ENCODE measurements at regions not wholly inside any gene's neighbourhood (a gene's known extent, or its start where the extent isn't known, plus 50 kb on each side); places are given as distances from the start of the nearest gene placed in this dataset.

DNA sequence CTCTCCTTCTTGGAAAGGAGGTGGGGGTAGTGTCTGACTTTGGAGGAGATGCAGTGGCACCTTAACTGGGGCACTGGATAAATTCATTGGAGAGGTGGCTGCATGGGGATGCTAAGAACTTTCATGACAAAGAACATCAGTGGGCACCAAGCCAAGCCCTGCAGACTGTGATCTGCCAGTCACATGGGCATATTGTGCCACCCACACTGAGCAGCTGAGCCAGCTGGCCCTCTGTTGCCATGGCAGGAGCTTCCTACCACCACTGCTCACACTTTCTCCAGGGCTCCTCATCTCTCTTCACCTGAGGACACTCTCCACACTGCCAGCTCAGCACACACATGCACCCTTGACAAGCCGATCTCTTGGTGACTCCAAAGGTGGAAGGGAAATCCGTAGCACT is 715.6 kb downstream of the QKI start:
- peak in 1 of 2 experiments; percentile 39 for DNase-seq

DNA sequence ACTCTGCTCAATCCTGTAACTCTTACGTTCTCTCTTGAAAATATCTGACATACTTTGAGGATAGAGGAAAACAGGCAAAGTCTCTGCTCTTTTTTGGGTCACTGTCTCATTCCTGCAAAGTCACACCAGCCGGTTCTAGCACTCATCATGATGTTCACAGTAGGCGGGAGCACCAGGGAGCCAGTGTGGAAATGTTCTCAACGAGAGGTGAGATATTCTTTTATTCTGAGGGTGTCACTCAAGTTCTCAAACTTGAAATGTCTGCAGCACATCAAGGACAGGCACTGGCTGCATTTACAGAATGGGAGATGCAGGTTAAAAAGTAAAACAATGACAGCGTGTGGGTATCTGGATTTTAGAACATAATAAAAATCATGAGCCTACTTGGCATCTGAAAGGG is 714.7 kb downstream of the QKI start:
- no peak for DNase-seq

DNA sequence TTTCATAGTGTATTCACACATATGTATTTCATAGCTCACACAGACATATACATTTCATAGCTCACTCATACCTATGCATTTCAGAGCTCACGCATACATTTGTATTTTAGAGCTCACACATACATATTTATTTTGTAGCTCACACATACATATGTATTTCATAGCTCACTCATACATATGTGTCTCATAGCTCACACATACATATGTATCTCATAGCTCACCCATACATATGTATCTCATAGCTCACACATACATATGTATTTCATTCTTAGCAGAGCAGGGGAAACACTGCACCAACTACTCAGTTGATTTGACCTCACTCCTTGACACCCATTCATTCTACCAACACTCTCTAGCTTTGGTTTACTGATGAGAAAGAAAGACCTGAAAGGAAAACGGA is 713.6 kb downstream of the QKI start:
- DNase-seq = no peak

DNA sequence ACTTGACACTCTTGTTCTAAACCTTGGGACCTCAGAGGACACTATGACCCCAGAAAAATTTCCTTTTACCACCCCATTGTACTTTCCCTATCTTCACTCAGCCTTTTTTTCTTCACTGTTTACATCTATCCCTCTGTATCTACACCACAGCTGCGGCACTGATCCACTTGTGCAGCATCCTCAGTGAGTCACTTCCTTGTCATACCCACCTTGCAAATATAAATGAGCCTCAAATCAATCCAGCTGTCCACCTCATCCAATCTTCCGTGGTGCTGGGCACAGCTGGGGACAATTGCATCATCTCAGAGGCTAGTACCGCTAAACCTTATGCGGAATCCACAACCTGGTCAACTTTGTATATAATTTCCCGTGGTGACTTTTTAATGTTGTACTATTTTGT is 710.5 kb downstream of the QKI start:
- no peak for DNase-seq

DNA sequence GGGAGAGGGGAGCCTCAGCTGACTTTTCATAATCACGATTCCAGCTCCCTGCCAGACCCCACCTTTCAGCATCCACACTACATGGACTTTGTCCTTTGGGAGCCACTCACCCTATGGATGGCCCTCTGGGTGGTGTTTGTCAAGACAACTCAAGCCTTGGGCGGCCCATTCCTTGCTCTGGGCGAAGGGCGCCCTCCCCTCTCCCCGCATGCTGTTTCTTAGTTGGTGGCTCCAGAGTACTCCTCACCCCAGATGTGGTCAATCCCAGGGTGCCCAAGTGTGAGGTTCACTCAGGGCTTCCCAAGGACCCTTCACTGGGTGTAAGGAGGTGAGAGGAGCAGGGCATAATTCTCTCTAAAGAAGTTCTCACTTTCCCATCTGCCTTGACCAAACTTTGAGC is 710.0 kb downstream of the QKI start:
- no peak for DNase-seq

DNA sequence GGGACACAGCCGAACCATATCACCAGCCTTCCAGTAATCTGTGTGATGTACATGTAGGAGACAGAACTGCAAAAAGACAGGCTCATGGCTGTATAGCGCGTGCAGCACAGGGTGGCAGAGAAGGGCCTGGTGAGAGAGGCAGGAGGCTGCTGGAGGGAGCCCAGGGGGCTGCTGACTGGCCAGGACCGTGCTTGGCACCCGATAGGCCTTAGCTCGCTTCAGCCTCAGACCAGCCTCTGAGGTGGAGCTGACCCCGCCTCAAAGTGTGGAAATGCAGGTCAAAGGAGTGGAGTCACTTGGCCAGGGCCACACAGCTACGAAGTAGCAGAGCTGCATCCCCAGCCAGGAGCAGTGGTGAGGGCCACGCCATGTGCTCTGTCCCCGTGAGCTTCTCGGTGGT is 707.6 kb downstream of the QKI start:
- no peak for DNase-seq

DNA sequence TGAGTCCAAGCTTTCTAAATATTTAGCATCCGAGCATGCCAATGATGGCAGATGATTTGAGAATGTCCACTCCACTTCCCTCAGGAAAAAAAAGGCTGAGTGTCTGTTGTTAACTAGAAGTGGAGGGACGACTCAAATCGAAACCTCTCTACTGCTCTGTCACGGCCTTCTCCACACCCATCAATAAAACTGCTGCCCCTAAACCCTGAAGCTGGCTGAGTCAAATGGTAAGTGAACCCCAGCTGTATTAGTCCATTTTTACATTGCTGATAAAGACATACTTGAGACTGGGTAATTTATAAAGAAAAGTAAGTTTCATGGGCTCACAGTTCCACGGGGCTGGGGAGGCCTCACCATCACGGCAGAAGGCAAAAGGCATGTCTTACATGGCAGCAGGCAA is 707.0 kb downstream of the QKI start:
- DNase-seq = no peak

DNA sequence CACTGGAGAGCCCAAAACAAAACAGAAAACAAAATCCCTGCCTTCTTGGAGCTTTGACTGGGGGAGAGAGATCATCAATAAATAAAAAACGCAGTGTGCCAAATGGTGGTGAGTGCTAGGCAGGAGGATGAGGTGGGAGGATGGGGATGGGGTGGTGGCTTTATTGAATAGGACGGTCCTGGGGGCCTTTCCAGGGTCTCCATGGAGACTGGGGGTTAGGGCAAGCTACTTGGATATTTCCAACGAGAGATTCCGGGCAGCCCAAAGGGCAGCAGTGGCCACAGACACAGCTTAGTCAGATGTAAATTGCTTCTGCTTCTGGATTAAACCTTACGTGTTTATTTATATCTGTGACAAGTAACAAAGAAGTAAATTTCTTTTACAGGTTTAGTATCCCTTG is 700.1 kb downstream of the QKI start:
- DNase-seq = no peak

DNA sequence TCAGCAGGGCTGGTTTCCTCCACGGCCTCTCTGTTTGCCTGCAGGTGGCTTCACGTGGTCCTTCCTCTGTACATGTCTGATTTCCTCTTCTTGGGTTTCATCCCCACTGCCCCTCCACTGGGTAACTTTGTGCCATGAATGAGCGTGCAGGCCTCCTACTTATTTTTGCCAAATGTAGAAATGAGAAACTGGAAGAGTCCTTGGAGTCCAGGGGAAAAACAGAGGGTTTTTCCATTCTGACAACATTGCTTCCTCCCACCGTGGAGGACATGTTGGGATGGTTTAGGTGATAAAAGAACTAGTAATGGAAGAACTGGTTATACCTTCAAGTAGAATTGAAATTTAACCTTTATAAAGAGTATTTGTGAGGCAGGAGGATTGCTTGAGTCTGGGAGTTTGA is 699.5 kb downstream of the QKI start:
- DNase-seq = no peak

DNA sequence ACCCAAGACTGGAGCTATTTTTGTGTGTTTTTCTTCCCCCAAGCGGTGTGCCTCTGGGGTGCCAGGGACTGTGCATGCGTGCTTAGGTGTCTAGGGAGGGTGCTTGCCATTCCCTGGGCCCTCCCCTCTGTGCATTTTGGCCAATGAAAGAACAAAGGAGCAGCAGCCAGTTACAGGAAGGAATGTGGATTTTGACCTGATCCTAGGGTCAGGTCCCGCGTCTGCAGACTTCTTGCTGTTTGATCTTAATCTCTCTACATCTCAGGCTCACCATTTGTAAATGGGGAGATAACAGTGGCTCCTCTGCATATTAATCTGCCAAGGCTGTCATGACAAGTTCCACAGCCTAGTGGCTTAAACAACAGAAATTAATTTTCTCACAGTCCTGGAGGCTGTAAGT is 699.1 kb downstream of the QKI start:
- DNase-seq = no peak

DNA sequence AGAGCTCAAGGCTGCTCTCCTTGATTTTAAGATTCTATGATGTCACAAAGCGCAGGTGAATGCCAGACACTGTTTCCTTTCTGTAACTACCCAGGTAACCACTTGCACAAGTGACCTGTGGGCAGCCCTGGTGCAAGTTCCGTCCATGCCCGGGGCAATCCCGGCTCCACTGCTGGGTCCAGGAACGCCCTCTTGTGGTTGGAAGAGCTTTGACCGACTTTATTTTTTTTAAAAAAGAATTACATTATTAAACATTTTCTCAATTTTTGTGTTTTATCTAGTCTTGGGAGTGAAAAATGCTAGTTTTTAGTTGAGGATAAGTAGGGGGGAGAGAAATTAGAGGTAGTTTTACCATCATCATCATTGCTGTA is 695.2 kb downstream of the QKI start:
- no peak for DNase-seq

DNA sequence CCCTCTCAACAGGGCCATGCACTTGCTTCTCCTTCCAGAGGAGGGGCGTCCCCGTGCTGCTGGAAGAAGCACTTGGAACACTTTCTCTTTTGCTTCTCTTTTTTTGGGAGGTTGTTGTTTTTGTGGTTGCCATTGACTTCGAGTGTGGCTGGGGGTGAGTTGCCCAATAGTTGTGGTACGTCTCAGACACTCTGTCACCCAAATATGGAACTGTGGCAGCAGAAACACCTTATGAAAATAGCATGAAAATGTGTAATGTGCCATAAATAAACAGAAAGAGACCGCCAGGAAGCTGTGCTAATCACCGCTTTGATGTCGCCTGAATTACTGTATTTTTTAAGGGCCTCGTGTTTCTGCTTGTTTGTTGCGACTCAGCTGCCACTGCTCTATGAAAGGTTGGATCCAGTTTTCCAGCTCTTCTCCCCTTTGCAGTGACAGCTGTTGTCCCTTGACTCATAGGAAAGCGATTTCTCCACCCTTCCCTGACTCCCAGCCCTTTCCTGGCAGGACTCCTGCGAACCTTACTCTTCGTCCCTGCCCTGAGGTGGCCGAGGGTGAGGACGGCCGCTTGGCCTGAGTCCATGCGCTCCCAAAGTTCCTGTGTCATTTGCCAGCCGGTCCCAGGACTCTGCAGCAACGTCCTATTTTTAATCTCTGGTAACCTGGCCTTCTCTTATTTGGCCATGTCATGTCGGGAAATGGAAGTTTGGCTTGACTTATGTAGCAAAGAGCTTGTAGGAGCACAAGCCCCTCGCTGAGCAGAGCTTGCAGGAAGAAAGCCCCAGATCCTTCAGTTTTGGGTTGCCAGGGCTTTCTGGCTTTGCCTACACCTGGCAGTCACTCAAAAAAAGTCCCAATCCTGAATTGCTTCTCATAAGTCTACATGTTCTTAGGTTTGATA is 694.6 kb downstream of the QKI start:
- peak in 1 of 2 experiments; percentile 37 for DNase-seq

DNA sequence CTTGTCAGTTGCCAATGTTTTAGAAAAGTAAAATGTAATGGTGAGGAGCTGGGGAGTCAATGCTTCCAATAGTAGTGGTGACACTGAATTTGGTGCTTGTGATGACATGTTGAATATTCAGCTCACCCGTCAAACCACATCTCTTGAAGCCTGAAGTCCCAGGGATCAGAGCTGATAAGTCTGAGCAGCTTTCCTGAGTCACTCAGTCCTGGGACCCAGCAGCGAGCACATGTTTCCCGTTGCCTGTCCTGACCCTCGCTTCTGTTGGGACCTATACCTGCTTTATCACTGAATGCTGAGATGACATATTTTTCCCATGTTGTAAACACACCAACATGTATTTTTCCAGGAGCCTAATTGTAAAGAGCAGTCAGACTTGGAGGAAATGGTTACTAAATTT is 693.6 kb downstream of the QKI start:
- no peak for DNase-seq

DNA sequence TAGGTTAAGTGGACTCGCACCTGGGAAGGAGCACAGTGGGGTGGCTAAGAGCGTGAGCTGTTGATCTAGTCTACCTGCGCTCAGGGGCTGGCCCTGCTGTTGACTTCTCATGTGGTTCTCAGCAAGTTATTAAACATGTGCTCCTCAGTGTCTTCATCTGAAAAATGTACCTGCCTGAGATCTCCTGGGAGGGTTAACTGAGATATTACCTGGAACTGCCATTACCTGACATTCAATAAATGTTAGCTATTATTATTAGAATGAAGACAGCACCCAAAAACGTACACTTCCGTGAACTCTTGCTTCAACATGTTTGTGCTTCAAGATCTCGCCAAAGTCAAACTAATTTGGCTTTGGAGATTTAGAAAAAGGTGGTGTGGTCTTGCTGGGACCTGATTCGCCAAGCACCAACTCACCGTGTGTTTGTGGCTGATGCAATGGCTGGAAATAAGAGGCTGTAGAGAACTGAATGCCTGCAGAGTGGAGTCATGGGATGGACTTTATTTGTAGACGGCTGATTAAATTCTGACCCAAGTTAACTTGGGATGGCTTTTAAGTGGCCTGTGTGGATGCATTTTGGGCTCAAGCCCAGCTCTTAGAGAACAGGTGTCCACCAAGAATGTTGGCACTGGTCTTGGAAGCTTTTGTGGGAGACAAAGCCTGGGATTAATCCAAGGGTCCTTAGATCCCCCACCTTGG is 692.9 kb downstream of the QKI start:
- no peak for DNase-seq

DNA sequence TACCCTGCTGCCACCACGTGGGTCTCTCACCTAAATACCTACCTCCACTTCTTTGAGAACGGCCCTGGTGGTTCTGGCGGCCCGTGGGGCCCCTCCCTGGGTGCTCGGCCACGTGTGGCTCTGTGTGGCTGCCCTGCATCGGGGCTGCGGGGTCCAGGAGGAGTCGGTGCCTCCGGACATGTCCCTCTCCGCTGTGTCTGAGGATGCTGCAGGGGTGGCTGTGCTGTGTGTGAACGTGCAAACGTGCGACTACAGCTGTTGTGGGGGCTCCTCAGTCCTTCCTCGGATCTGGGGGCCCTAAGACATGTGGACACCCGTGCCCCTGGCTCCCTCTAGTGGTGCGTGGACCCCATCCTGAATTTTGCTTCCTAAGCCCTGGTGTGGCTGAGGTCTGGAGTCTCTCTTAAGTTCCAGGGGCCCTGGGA is 691.8 kb downstream of the QKI start:
- DNase-seq = no peak

DNA sequence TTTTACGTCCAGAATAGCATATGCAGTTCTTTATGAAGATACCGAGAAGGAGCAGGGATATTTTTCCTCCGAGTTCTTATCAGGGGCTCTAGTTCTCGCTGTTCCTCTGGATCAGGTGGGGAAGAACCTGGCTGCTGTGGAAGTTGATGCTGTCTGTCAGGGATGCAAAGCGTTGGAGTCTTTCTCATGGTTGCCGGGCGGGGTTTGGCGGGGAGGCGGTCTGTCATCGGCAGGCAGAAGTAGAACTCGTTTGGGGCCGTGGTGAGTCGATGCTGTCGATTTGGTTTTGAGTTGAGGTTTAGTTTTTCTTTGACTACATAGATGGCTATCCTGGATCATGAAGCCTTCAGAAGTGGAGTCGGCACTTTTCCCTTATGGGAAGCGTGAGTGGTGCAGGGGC is 691.2 kb downstream of the QKI start:
- no peak for DNase-seq

DNA sequence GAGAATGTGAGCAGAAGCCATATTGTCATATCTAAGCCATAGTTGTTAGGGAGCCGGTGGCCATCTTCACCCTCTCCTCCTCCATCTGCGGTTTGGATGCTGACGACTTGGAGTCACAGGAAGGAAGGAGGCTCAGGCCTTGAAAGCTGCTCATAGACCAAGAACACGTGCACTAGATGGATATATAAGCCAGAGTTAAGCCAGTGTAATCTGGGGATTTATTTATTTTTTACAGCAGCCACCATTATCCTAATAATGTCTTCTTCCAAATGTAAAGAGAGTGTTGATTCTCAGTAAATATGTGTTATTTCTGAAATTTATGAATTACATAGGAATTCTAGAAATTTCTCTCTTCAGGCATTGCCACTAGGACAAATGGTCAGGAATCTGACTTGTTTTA is 689.9 kb downstream of the QKI start:
- no peak for DNase-seq

DNA sequence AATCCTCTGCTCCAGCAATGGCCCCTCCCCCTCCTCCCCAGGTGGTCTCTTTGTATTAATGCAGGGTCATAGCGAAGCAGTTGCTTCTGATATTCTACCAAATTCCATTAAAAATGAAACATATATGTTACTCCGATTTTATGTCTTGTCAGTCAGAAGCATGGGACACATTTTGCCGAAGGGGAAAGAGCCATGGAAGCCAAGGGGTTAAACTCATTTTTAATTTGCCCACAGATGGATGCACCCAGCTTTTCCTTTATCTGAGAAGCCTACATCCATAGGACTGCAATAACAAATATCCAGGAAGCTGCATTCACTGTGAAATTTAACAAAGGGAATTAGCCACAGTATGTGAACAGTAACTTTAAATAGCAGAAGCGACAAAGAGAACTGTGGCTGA is 688.2 kb downstream of the QKI start:
- DNase-seq = no peak

DNA sequence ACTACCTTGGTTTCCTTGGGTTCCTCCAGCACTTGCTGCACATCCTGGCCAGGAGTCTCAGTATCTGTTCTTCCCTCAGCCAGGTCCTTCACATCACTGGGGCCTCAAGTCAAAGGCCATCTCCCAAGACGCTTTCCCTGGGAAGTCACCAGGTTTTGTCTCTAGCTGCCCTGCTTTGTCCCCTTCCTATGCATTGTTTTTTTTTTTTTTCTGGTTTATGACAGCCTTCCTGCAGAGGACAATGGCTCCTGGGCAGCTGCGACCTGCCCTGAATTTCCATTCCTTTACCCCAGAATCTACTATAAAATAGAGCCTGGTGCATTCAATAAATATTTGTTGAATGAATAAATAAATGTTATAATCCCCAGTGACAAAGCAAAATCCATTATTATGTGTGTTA is 687.3 kb downstream of the QKI start:
- DNase-seq = no peak

DNA sequence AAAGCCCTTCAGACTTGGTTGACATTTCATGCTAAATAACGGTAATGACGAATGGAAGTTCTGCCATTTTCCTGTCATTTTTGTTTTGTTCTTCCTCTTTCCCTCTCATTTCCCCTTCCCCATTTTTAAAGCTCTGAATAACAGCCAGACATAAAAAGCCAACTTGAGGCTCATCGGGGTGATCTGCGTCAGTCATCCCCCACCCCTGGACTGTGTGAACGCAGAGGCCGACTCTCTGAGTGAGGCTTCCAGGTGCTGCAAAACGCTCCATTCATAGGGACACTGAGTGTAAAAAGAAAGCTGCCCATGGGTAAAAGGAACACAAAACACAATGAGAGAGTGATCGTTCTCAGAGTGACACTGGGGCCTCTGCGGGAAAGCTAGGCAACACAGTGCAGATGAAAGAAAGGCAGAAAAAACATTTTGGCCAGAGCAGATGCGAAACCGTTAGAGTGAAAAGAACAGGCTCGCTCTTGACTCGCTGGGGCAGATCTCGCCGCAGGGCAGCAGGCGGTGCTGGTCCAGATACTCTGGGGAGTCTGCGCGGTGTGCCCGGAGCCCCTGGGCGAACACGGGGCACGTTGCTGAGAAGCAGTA is 684.8 kb downstream of the QKI start:
- no peak for DNase-seq

DNA sequence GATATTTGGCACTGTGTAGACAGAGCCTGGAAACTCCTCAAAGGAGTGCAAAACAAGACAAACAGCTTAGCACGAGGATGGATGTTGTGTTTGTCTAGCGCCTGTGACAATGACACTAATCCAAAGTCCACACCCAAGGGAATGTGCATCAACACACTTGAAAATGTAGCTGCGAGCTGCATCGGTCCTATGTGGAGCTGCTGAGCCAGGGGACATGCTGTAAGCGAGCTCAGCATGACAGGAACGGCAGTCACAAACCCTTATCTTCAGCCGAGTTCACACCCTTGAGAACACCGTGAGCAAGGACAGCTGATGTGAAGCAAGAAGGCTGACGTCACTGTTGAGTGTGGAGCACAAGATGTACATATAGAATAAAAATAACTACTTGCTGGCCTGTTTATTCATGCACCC is 684.3 kb downstream of the QKI start:
- no peak for DNase-seq

DNA sequence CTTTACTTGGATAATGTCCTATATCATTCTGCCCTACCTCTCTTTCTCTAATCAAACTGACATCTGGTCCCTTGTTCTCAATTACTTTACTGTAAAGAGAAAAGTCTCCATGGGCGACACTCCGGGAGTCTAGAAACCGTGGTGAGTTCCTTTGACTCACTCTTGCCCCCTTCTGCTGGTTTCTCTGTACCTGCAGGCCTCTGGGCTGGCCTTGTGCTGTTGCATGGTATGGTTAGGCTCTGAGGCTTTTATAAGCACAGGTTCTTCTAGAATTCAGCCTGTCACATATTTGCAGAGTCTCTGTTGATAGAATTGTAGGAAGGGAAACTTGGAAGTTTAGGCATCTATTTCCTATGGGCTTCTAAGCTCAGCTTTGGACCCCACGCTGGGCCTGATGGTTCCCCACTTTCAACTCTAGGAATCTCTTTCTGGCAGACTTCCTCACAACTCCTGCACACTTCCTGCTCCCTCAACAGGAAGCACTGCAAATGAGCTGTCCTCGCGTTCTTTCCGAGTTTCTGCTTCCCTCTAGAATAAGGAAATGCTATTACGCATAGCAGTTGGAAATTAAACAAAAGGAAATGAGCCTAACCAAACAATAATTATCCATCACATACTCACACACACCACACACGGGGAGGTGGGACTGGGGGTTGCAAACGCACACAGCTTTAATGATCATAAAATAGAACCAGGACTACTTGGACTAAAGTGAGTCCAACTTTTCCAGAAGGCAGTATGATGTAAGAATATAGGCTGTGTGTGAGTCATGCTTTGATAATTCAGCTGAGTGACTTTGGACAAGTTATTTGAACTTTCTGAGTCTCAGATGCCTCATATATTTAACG is 683.3 kb downstream of the QKI start:
- DNase-seq = no peak

DNA sequence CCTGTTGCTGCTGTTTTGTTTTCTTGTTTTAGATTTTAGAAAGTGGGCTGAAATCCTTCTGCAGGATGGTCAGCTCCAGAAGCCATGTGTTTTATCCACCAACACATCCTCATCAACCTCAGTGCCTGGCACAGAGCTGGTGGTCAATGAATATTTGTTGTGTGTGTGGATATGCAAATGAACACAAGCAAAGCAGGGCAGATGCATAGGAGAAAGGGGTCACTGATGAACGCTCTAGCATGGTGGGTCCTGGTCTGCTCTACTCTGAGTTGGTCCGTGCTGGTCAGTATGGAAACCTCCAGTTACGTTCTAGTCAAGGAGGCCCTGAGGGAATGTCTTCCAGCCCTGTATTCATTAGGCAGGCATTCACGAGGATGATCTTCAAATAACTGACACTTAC is 682.5 kb downstream of the QKI start:
- no peak for DNase-seq

Measured in NCI-H2081 (cell line).